SH-SY5Y (cell line): ENCODE measurements at regions not wholly inside any gene's neighbourhood (a gene's known extent, or its start where the extent isn't known, plus 50 kb on each side); places are given as distances from the start of the nearest gene placed in this dataset.
A peak's percentile ranks its signal among the peaks of the same experiment; 100 is the strongest.

Source experiments
- GATA2 ChIP-seq: IDR thresholded peaks from 2 replicates; pipeline ENCODE4 v1.6.1; 2011; ENCODE audit warnings: mild to moderate bottlenecking, low read depth, low read length
- GATA3 ChIP-seq: IDR thresholded peaks from 2 replicates; pipeline ENCODE4 v1.6.1; 2011; ENCODE audit warnings: low read depth, mild to moderate bottlenecking, low read length, moderate library complexity

DNA sequence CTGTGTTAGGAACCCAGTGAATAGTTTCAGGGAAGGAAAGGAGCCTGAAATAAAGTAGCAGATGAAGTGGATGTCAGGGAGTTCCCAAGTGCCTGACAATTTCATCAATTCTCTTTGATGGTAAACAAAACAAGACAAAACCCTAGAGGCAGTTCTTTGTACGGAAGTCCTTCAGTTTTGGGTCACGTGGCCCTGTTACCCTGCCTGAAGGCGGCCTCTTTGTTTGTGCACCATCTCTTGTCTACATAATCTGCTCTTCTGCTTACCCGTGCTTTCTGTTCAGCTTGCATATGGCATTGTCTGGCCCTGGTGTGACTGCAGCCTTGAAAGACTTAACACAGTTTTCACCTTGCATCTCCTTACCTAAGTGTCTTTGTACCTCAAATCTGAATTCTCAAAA lies 166.7 kb upstream of the DUSP10 start:
- TF ChIP-seq GATA2 (no peak), GATA3 (no peak)

DNA sequence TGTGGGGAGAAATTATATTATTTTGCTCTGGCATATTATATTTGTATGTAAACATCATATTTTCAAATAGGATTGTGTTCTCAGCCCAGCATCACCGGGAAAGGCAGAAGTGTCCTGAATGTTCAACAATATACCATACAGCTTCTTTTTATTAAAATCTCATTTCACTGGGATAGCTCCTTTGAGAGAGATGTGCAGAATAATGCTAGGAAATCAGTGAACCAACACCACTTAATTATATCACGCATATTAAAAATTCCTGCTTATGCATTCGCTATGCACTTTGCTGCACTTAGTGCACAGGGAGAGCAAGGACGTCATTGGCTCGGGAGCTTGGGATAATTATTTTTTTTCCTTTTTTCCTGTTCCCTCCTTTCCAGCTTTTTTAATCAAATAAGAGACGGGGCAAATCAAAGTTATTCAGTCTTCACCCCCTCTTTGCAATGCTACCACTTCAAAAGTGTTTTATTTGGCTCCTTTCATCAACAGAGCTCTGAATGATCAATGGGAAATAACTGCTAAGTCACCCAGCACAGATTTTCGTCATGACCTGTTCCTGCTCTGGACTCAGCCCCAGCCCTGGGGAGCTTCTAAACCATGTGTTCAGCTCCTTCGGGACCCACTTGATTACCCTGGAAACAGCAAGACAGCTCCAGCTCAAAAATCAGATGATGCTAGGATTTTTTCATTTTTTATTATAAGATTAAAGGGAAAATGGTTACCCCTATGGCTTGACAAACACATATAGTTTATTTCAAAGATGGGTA lies 165.5 kb upstream of the DUSP10 start:
- TF ChIP-seq GATA2 (no peak), GATA3 (no peak)

DNA sequence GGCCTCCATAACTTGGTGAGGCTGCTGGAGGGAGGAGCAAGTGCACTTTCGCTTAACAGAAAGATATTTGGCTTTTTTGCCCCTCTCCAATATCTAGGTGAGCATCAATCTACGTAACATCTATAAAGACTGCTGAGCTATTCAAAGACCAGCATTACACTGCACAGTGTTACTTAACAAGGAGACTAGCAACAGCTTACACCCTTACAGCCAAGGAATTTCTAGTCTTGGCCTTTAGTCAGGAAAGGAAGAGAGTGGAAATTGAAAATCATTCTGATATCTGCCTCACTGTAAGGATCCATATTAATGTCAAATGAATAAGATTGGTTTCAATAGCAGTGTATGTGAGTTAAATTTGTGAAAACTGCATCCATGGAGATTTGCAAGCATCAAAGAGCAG lies 163.9 kb upstream of the DUSP10 start:
- TF ChIP-seq GATA2 = no peak
- TF ChIP-seq GATA3 = no peak

DNA sequence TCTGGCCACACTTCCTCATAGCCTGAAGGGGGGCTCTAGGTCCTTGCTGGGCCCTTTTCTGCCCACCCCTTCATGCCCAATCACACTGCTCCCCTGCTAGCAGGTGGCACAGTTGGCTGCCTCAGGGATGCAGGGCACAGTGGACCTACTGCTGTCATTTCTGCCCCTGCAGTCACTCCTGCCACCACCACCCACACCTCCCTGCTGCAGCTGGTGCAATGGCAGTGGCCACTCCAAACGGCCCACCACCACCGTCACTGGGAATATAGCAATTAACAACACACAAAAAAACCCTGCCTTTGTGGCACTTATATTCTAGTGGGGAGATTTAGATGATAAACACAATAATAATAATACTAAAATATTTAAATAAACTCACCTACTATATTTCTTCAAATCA lies 162.4 kb upstream of the DUSP10 start:
- no peak for TF ChIP-seq GATA2

- no peak for TF ChIP-seq GATA3
- no peak for TF ChIP-seq GATA2
Measured at GRCh38 chr1:221903594-221903993, 161.7 kb upstream of the DUSP10 start.

DNA sequence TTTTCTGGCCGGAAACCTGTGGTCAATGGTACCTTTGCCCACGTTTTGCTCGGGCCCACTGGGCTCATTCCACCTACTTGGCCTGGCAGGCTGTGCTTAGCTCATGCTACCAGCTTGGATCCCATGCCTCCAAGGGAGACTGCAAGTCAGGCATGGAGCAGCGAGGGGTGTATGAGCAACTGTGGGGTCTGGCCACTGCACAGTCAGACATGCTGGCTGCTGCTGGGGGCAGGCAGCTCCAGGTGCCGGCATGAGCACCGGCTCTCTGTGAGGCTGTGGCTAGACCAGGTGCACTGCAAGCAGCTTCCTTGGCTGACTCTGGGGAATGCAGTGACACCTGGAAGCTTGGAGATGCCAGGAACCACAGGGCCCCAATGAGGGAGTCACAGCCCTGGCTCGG lies 161.1 kb upstream of the DUSP10 start:
- TF ChIP-seq GATA2 = no peak
- TF ChIP-seq GATA3 = no peak

DNA sequence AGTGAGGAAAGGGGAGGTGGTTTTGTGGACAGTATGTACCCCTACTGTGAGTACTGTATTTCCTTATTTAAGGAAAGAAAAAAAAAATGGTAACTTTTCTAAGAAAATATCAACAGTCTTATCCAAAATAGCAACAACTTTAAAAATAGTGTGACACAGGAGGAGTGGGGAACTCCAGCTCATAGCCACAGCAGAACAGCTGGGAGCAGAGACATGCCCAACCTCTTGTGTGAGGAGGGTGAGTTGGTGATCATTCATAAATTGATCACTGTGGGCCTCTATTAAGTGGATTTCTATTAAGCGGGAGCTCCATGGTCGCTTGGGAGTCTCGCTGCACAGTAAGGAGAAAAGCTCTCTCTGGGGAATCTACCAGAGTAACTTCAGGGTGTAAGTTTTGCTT lies 158.8 kb upstream of the DUSP10 start:
- TF ChIP-seq GATA2 (no peak), GATA3 (no peak)

GRCh38 chr1:221897321-221897721 lies 155.4 kb upstream of the DUSP10 start:
- peak; percentile 98 for TF ChIP-seq GATA3
- peak; percentile 99 for TF ChIP-seq GATA2

- TF ChIP-seq GATA2 = no peak
- no peak for TF ChIP-seq GATA3
Measured at GRCh38 chr1:221892301-221892830, 150.5 kb upstream of the DUSP10 start.

- TF ChIP-seq GATA2 (no peak), GATA3 (no peak)
Measured at GRCh38 chr1:221891708-221892107, 149.8 kb upstream of the DUSP10 start.

GRCh38 chr1:221888801-221889200 lies 146.9 kb upstream of the DUSP10 start:
- no peak for TF ChIP-seq GATA3
- TF ChIP-seq GATA2 = no peak

DNA sequence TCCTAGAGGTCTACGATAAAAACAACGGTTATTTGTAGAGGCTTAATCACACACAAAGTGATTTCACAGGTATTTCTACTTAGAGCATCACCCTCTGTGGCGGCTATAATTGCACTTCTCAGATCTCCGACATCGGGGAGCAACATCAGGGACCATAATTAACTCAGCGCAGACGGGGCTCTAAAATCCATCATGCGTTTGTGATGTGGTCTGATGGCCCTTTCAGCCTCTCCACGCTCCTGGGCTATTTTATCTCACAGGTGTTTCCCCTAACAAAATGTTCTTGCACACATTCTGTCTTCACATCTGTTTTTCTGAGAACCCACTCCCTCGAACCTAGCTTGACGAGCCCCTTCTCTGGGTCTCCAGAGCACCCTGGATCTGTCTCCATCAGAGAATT lies 146.3 kb upstream of the DUSP10 start:
- TF ChIP-seq GATA3 (no peak), GATA2 (no peak)

GRCh38 chr1:221887758-221888157 lies 145.9 kb upstream of the DUSP10 start:
- TF ChIP-seq GATA3 = no peak
- no peak for TF ChIP-seq GATA2

- no peak for TF ChIP-seq GATA3
Measured at GRCh38 chr1:221887415-221887746, 145.5 kb upstream of the DUSP10 start.

GRCh38 chr1:221886743-221887414 lies 145.0 kb upstream of the DUSP10 start:
- no peak for TF ChIP-seq GATA2
- no peak for TF ChIP-seq GATA3

DNA sequence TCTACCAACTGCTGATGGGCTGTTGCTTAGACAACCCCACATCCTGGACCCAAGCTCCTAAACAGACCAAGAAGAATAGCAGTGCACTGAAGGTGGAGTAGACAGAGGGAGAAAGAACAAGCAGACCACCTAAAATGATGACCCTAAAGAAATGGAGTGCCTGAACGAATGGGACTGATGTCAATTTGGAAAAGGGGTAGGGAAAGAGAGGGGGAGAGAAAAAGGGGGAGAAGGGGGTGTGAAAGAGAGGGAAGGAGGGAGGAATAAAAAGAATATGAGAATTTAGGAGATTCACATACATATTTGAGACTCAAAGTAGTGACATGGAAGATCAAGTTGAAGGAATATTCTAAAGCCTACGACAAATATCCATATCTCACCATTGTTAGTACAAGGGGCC lies 144.4 kb upstream of the DUSP10 start:
- TF ChIP-seq GATA3 = no peak
- no peak for TF ChIP-seq GATA2
